ENCODE measurements at regions not wholly inside any gene's neighbourhood (a gene's known extent, or its start where the extent isn't known, plus 50 kb on each side); places are given as distances from the start of the nearest gene placed in this dataset.
"Not testable (repeated sequence)": the region's sequence is repeated elsewhere in the genome, so short reads cannot be mapped to it uniquely, and the experiment has no call there.

DNA sequence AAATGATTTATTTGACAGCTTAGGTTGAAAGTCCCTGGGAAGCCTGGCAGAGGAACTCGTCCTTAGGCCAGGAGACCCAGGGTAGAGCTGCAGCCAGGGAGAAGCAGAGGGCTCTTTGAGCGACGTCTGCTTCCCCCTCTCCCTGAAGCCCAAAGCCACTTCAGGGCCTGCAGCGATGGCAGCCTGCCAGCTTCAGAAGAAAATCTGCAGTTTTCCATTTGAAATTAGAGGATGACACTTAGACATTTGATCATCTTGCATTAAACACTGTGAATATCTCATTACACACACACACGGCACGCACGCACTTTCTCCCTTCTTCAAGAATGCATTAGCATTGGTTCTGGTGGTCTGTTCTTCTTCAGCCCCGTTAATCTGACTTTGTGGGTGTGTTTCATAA lies 96.5 kb downstream of the PLEKHG1 start:
- Mint-ChIP-seq H3K4me1 (peaks cover 24% of the 10 kb centered on the region), H3K36me3 (ENCODE audit: low read depth) (no peaks in the 10 kb centered on the region), H3K27ac (no peak overlapping the region), H3K4me3 (no peak overlapping the region), H3K27me3 (ENCODE audit: low read depth, poor library complexity) (peaks cover 6% of the 10 kb centered on the region), H3K9me3 (no peaks in the 10 kb centered on the region)
- TF ChIP-seq, protein P1, sequence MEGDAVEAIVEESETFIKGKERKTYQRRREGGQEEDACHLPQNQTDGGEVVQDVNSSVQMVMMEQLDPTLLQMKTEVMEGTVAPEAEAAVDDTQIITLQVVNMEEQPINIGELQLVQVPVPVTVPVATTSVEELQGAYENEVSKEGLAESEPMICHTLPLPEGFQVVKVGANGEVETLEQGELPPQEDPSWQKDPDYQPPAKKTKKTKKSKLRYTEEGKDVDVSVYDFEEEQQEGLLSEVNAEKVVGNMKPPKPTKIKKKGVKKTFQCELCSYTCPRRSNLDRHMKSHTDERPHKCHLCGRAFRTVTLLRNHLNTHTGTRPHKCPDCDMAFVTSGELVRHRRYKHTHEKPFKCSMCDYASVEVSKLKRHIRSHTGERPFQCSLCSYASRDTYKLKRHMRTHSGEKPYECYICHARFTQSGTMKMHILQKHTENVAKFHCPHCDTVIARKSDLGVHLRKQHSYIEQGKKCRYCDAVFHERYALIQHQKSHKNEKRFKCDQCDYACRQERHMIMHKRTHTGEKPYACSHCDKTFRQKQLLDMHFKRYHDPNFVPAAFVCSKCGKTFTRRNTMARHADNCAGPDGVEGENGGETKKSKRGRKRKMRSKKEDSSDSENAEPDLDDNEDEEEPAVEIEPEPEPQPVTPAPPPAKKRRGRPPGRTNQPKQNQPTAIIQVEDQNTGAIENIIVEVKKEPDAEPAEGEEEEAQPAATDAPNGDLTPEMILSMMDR (IDR thresholded peaks at IDR 0.05), result no peak
- DNase-seq, result no peak

DNA sequence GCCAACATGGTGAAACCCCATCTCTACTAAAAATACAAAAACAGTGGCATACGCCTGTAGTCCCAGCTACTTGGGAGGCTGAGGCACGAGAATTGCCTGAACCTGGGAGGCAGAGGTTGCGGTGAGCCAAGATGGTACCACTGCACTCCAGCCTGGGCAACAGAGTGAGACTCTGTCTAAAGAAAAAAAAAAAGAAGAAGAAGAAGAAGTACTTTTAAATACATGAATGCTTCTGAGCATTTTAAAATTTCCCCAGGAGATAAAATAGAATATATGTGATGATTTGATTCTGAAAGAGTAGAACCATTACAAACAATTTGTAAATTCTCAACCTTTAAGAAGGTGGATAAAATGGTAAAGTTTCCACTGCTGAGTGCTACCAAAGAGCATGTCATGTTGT lies 97.2 kb downstream of the PLEKHG1 start:
- not testable (repeated sequence) for DNase-seq; H3K36me3 Mint-ChIP-seq (ENCODE audit: low read depth); H3K27ac Mint-ChIP-seq; H3K9me3 Mint-ChIP-seq; H3K4me3 Mint-ChIP-seq; H3K27me3 Mint-ChIP-seq (ENCODE audit: low read depth, poor library complexity)
- peaks cover 24% of the 10 kb centered on the region for H3K4me1 Mint-ChIP-seq

DNA sequence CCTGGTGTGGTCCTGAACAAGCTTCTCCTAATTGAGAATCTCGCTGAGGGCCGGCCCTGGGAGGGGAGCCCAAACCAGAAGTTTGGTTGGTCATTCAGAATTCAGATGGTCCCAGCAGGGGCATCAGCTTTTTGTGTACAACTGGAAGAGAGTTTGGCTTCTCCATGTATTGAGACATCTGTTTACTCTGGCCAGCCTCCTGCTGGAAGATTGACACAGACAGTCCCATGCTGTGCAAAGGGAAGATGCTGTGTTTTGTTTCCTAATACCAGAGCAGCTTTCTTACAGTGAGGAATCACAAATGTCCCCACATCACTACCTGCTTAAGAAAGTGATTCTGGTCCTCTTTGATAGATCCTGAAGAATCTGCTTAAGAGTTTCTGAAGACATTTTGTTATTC lies 97.8 kb downstream of the PLEKHG1 start:
- TF ChIP-seq, protein P1 (IDR thresholded peaks at IDR 0.05), result no peak
- no peak overlapping the region for H3K4me3 Mint-ChIP-seq
- no peak overlapping the region for H3K27ac Mint-ChIP-seq
- peaks cover 3% of the 10 kb centered on the region for H3K27me3 Mint-ChIP-seq (ENCODE audit: low read depth, poor library complexity)
- peaks cover 24% of the 10 kb centered on the region for H3K4me1 Mint-ChIP-seq
- no peaks in the 10 kb centered on the region for H3K36me3 Mint-ChIP-seq (ENCODE audit: low read depth)
- no peaks in the 10 kb centered on the region for H3K9me3 Mint-ChIP-seq
- DNase-seq, result no peak

DNA sequence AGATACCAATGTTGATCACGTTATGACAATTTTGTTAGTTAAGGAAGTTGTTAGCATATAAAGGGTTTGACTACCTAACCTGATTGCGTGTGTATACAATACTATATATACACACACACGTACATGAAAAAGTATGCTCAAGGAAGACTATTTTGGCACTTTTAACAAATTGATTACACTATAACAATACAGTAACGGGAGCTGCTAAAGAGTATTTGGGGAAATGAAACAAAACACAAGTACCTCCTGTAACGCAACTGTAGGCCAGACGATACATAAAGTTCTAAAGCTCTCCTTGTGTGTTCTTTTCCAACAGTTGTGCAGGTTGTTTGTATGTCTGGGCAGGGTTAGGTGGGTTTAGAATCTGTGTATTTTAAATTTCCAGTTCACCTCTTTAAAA lies 98.7 kb downstream of the PLEKHG1 start:
- no peak overlapping the region for H3K27ac Mint-ChIP-seq
- no peaks in the 10 kb centered on the region for H3K36me3 Mint-ChIP-seq (ENCODE audit: low read depth)
- peaks cover 22% of the 10 kb centered on the region for H3K4me1 Mint-ChIP-seq
- H3K4me3 Mint-ChIP-seq, result no peak overlapping the region
- H3K9me3 Mint-ChIP-seq, result no peaks in the 10 kb centered on the region
- TF ChIP-seq, protein P1 (IDR thresholded peaks at IDR 0.05), result no peak
- no peak for DNase-seq
- H3K27me3 Mint-ChIP-seq (ENCODE audit: low read depth, poor library complexity), result peaks cover 3% of the 10 kb centered on the region

DNA sequence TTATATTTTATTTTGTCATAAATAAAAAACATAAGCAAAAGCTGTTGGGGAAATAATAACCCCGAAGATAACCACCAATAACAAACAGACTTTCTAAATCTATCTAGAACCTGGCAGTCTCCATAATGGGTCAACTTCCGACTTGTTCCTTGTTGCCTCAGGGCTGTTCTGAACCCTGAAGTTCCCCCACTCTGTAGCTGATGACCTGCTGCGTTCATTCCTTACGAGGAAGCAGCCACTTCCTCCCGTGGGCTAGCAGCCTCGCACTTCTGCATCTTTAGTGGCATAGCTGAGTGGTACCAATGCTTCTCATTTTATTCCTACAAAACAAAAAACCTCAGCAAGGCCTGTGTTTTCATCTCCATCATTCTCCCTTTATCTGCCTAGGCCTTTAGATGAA lies 103.0 kb downstream of the PLEKHG1 start:
- TF ChIP-seq, protein P1 (IDR thresholded peaks at IDR 0.05), result no peak
- H3K4me3 Mint-ChIP-seq, result no peak overlapping the region
- no peak overlapping the region for H3K27ac Mint-ChIP-seq

DNA sequence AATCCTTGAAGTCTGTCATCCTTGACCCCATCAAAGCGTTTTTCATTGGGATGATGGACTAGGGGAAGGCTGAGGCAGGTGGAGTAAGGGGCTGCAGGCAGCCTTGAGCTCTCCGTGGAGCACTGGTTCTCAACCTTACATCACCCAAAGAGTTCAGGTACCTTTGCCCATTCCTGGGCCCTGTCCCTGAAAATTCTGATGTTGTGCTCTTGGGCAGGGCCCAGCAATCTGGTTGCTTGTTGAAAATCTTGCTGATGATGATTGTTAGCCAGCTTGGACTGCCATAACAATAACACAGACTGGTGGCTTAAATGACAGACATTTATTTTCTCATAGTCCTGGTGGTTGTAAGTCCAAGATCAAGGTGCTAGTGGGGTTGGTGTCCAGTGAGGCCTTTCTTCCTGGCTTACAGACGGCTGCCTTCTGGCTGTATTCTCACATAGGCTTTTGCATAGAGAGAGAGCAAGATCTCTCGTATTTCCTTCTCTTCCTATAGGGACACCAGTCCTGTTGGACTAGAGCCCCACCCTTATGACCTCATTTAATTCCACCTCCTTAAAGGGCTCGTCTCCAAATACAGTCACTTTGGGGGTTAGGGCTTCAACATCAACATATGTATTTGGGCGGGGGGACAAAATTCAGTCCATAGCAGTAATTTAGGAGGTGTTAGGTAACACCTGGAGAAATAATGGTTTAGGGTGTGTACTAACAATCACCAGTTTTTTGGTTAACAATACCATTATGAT lies 104.9 kb downstream of the PLEKHG1 start:
- H3K4me3 Mint-ChIP-seq, result no peak overlapping the region
- H3K4me1 Mint-ChIP-seq, result peaks cover 38% of the 10 kb centered on the region
- TF ChIP-seq, protein P1 (IDR thresholded peaks at IDR 0.05), result no peak
- no peaks in the 10 kb centered on the region for H3K9me3 Mint-ChIP-seq
- H3K27ac Mint-ChIP-seq, result peak overlapping the region; percentile 90
- no peaks in the 10 kb centered on the region for H3K36me3 Mint-ChIP-seq (ENCODE audit: low read depth)
- DNase-seq, result no peak
- peaks cover 7% of the 10 kb centered on the region for H3K27me3 Mint-ChIP-seq (ENCODE audit: low read depth, poor library complexity)

More for the DNA sequence above, 103.0 kb downstream of the PLEKHG1 start:
- peaks cover 4% of the 10 kb centered on the region for H3K27me3 Mint-ChIP-seq (ENCODE audit: low read depth, poor library complexity)
- no peaks in the 10 kb centered on the region for H3K9me3 Mint-ChIP-seq
- H3K36me3 Mint-ChIP-seq (ENCODE audit: low read depth), result no peaks in the 10 kb centered on the region
- no peak for DNase-seq
- H3K4me1 Mint-ChIP-seq, result peaks cover 31% of the 10 kb centered on the region
